H1 (cell line): ENCODE measurements at regions not wholly inside any gene's neighbourhood (a gene's known extent, or its start where the extent isn't known, plus 50 kb on each side); places are given as distances from the start of the nearest gene placed in this dataset.

Source experiments
- CTCF ChIA-PET: fragments of 300-600 bp; sonication (Branson Sonifier 250); formaldehyde crosslinking; loops from one replicate; lab custom pipeline; 2021; ENCODE audit not compliant: partially characterized antibody; lab: Charles Lee
- POLR2A ChIA-PET: fragments of 300-600 bp; sonication (Branson Sonifier 250); formaldehyde crosslinking; loops from one replicate; lab custom pipeline; 2021; ENCODE audit warnings: inconsistent platforms; ENCODE audit not compliant: partially characterized antibody; lab: Charles Lee
- DNase-seq, 2 experiments: peaks; one replicate each; pipeline versions ENCODE4 v3.0.0 to v3.0.0-alpha.2; 2010 to 2022; ENCODE audit warnings: low spot score in 2 of 2, low read depth in 1 of 2, mixed read lengths in 1 of 2
- FAIRE-seq: peaks from 2 replicates; lab custom pipeline; 2011; peaks lifted over from hg19 to GRCh38; lab: Jason Lieb, UNC
- H2AFZ ChIP-seq: 2 replicates; pipeline ENCODE4 v1.8.1; 2012; ENCODE audit warnings: low read length, inconsistent platforms
- H2AK5ac ChIP-seq: 2 replicates; pipeline ENCODE4 v1.6.1; 2013; ENCODE audit warnings: low read depth, low read length
- H2BK120ac ChIP-seq: replicated peaks from 2 replicates; pipeline ENCODE3; 2013; ENCODE audit warnings: low read depth, low read length, inconsistent platforms
- H2BK12ac ChIP-seq: 2 replicates; pipeline ENCODE4 v1.6.1; 2013; ENCODE audit warnings: low read depth, low read length
- H2BK15ac ChIP-seq: 2 replicates; pipeline ENCODE4 v1.6.1; 2013; ENCODE audit warnings: low read length
- H2BK20ac ChIP-seq: 2 replicates; pipeline ENCODE4 v1.6.1; 2013; ENCODE audit warnings: low read length
- H2BK5ac ChIP-seq: 2 replicates; pipeline ENCODE4 v1.6.1; 2013; ENCODE audit warnings: low read depth, low read length
- H3K14ac ChIP-seq: 2 replicates; pipeline ENCODE4 v1.6.1; 2013; ENCODE audit warnings: inconsistent platforms; ENCODE audit not compliant: insufficient read length
- H3K18ac ChIP-seq: 2 replicates; pipeline ENCODE4 v1.6.1; 2013; ENCODE audit warnings: low read length; ENCODE audit errors: extremely low read depth
- H3K23ac ChIP-seq: 2 replicates; pipeline ENCODE4 v1.6.1; 2013; ENCODE audit warnings: inconsistent platforms; ENCODE audit not compliant: insufficient read length
- H3K23me2 ChIP-seq: 2 replicates; pipeline ENCODE4 v1.6.1; 2013; ENCODE audit warnings: low read depth, low read length
- H3K27ac ChIP-seq: 2 replicates; pipeline ENCODE4 v1.6.1; 2011; ENCODE audit warnings: low read depth, low read length, inconsistent platforms
- H3K27me3 ChIP-seq, 4 experiments: replicated peaks in 1 of 4; 1 replicate in 1 of 4; 2 replicates in 3 of 4; pipeline versions ENCODE4 v1.6.1 to v1.8.1; 2011 to 2013; ENCODE audit warnings: low read length in 3 of 4, mild to moderate bottlenecking in 3 of 4, inconsistent platforms in 2 of 4, mixed read lengths in 2 of 4, moderate library complexity in 1 of 4; ENCODE audit not compliant: control insufficient read depth in 3 of 4, insufficient read depth in 3 of 4; ENCODE audit errors: extremely low read depth in 1 of 4
- H3K36me3 ChIP-seq, 4 experiments: 2 replicates each; pipeline versions ENCODE4 v1.6.1 to v1.8.1; 2011 to 2013; ENCODE audit warnings: mild to moderate bottlenecking in 4 of 4, low read length in 3 of 4, moderate library complexity in 2 of 4, control low read depth in 1 of 4, inconsistent platforms in 1 of 4; ENCODE audit not compliant: insufficient read depth in 4 of 4, control insufficient read depth in 2 of 4
- H3K4ac ChIP-seq: replicated peaks from 2 replicates; pipeline ENCODE3; 2013; ENCODE audit warnings: low read length, low read depth, mixed read lengths, inconsistent platforms; ENCODE audit not compliant: insufficient read length
- H3K4me1 ChIP-seq, 4 experiments: replicated peaks in 1 of 4; 1 replicate in 1 of 4; 2 replicates in 3 of 4; pipeline versions ENCODE4 v1.6.1 to v1.8.1; 2011 to 2013; ENCODE audit warnings: low read length in 3 of 4, inconsistent platforms in 2 of 4, mixed read lengths in 1 of 4; ENCODE audit not compliant: insufficient read depth in 4 of 4, control insufficient read depth in 3 of 4
- H3K4me2 ChIP-seq, 2 experiments: 2 replicates each; pipeline versions ENCODE4 v1.6.1 to v1.8.1; 2011 to 2013; ENCODE audit warnings: low read depth in 2 of 2, low read length in 2 of 2, control low read depth in 1 of 2, inconsistent platforms in 1 of 2, mild to moderate bottlenecking in 1 of 2; ENCODE audit not compliant: insufficient read depth in 1 of 2
- H3K4me3 ChIP-seq, 4 experiments: fragments of 200-600, 300-600 bp in 1 of 4; sonication (generic), shearing (Covaris generic), sonication (Bioruptor Twin) in 1 of 4; 2 replicates each; pipeline versions ENCODE4 v1.5.1 to v1.8.1; 2011 to 2016; ENCODE audit warnings: low read length in 4 of 4, low read depth in 3 of 4, control low read depth in 2 of 4, inconsistent platforms in 2 of 4, mild to moderate bottlenecking in 2 of 4, mixed read lengths in 1 of 4, moderate library complexity in 1 of 4; ENCODE audit not compliant: insufficient read depth in 2 of 4; ENCODE audit errors: extremely low read depth in 1 of 4
- H3K56ac ChIP-seq: replicated peaks from 2 replicates; pipeline ENCODE3; 2013; ENCODE audit warnings: low read depth, mild to moderate bottlenecking, mixed read lengths, low read length, inconsistent platforms; ENCODE audit not compliant: insufficient read length
- H3K79me1 ChIP-seq: 2 replicates; pipeline ENCODE4 v1.6.1; 2013; ENCODE audit warnings: low read depth, low read length, control low read depth
- H3K79me2 ChIP-seq, 2 experiments: 2 replicates each; pipeline versions ENCODE4 v1.6.1 to v1.8.1; 2012 to 2013; ENCODE audit warnings: low read length in 2 of 2, mild to moderate bottlenecking in 2 of 2, inconsistent platforms in 1 of 2; ENCODE audit not compliant: insufficient read depth in 2 of 2, control insufficient read depth in 1 of 2
- H3K9ac ChIP-seq, 4 experiments: replicated peaks in 1 of 4; 1 replicate in 1 of 4; 2 replicates in 3 of 4; pipeline versions ENCODE4 v1.6.1 to v1.8.1; 2011 to 2013; ENCODE audit warnings: low read depth in 3 of 4, low read length in 3 of 4, control low read depth in 2 of 4, mild to moderate bottlenecking in 2 of 4, moderate library complexity in 2 of 4, inconsistent platforms in 1 of 4; ENCODE audit errors: extremely low read depth in 1 of 4
- H3K9me3 ChIP-seq, 2 experiments: 2 replicates each; pipeline versions ENCODE4 v1.6.1 to v1.8.1; 2012 to 2013; ENCODE audit warnings: mild to moderate bottlenecking in 2 of 2, moderate library complexity in 2 of 2, control low read depth in 1 of 2, inconsistent platforms in 1 of 2, low read depth in 1 of 2, low read length in 1 of 2, mixed read lengths in 1 of 2; ENCODE audit not compliant: insufficient read depth in 2 of 2
- H4K20me1 ChIP-seq, 2 experiments: replicated peaks in 1 of 2; 2 replicates each; pipeline versions ENCODE3 to v1.8.1; 2011 to 2013; ENCODE audit warnings: inconsistent platforms in 2 of 2, low read length in 2 of 2, mild to moderate bottlenecking in 1 of 2; ENCODE audit not compliant: insufficient read depth in 2 of 2, control insufficient read depth in 1 of 2
- H4K5ac ChIP-seq: 2 replicates; pipeline ENCODE4 v1.6.1; 2013; ENCODE audit warnings: low read length, low read depth, mixed read lengths, inconsistent platforms; ENCODE audit not compliant: insufficient read length
- H4K8ac ChIP-seq: 2 replicates; pipeline ENCODE4 v1.8.0; 2013; ENCODE audit warnings: mild to moderate bottlenecking, moderate library complexity, low read length, inconsistent platforms; ENCODE audit not compliant: insufficient read depth; ENCODE audit errors: extremely low read depth
- H4K91ac ChIP-seq: replicated peaks from 2 replicates; pipeline ENCODE3; 2013; ENCODE audit warnings: low read length, mixed read lengths, inconsistent platforms; ENCODE audit not compliant: insufficient read length
- CTBP2 ChIP-seq: IDR thresholded peaks from 2 replicates; pipeline ENCODE4 v1.7.0; 2011; ENCODE audit warnings: borderline replicate concordance, mild to moderate bottlenecking, moderate library complexity, mixed read lengths, low read length; ENCODE audit not compliant: insufficient read depth, insufficient read length
- HDAC2 ChIP-seq, 2 experiments: fragments of 300-600 bp in 1 of 2; sonication (generic) in 1 of 2; IDR thresholded peaks; 2 replicates each; pipeline ENCODE4 v1.6.1; 2011 to 2012; ENCODE audit warnings: low read depth in 2 of 2, low read length in 2 of 2, mild to moderate bottlenecking in 2 of 2, moderate library complexity in 2 of 2, borderline replicate concordance in 1 of 2, inconsistent platforms in 1 of 2
- POU5F1 ChIP-seq: IDR thresholded peaks from 2 replicates; pipeline ENCODE4 v1.6.1; 2011; ENCODE audit warnings: low read depth, mild to moderate bottlenecking, low read length, moderate library complexity
- RXRA ChIP-seq: IDR thresholded peaks from 2 replicates; pipeline ENCODE4 v1.6.1; 2011; ENCODE audit warnings: low read depth, mild to moderate bottlenecking, low read length, moderate library complexity; ENCODE audit not compliant: insufficient read depth
- WGBS, 2 experiments: shearing (Covaris generic) in 1 of 2; methylation state at CpG; one replicate each; pipeline versions ENCODE4 v1.1.6 to v1.1.7; 2013 to 2015; ENCODE audit warnings: low lambda C conversion rate in 2 of 2, mixed read lengths in 2 of 2, inconsistent platforms in 1 of 2, low coverage in 1 of 2, missing lambda C conversion rate in 1 of 2; ENCODE audit not compliant: insufficient replicate concordance in 2 of 2, insufficient coverage in 1 of 2, insufficient read length in 1 of 2; ENCODE audit errors: extremely low coverage in 1 of 2, missing lambda C conversion rate in 1 of 2; 5-methylcytosine and 5-hydroxymethylcytosine counted together

GRCh38 chr7:159311172-159311494 lies 166.5 kb upstream of the VIPR2 start:
- Histone ChIP-seq H4K5ac (no peak overlapping the region), H3K4me2 (no peak overlapping the region), H3K27ac (no peak overlapping the region), H3K4me1 (no peaks in the 10 kb centered on the region), H4K20me1 (no peaks in the 10 kb centered on the region), H2AK5ac (no peak overlapping the region), H3K79me1 (no peaks in the 10 kb centered on the region), H3K4ac (no peak overlapping the region), H2BK15ac (no peak overlapping the region), H2BK120ac (no peak overlapping the region), H3K56ac (no peak overlapping the region), H3K9me3 (peaks cover 31 to 40% of the 10 kb centered on the region in 2 experiments), H3K23ac (no peak overlapping the region), H2BK12ac (no peak overlapping the region), H3K14ac (no peak overlapping the region), H3K79me2 (no peaks in the 10 kb centered on the region), H3K27me3 (no peaks in the 10 kb centered on the region), H3K9ac (no peak overlapping the region), H4K91ac (no peak overlapping the region), H2AFZ (no peak overlapping the region), H3K36me3 (no peaks in the 10 kb centered on the region), H3K18ac (no peak overlapping the region), H3K4me3 (no peak overlapping the region), H4K8ac (no peak overlapping the region), H2BK5ac (no peak overlapping the region), H3K23me2 (no peaks in the 10 kb centered on the region), H2BK20ac (no peak overlapping the region)
- POLR2A ChIA-PET = no interaction called here
- no peak for DNase-seq
- WGBS, 2 experiments = 94% methylated on average over 1 of the region's 1 CpG; no CpG with 5 or more reads in 1 of the 2 experiments
- FAIRE-seq = no peak
- CTCF ChIA-PET = no interaction called here
- no peak for TF ChIP-seq CTBP2
- TF ChIP-seq POU5F1 = no peak
- no peak for TF ChIP-seq HDAC2 (IDR thresholded peaks at IDR 0.05; ENCODE audit: borderline replicate concordance in 1 of 2, low read depth in 2 of 2, low read length in 2 of 2)
- no peak for TF ChIP-seq RXRA
